ENCODE measurements at regions not wholly inside any gene's neighbourhood (a gene's known extent, or its start where the extent isn't known, plus 50 kb on each side); places are given as distances from the start of the nearest gene placed in this dataset.

DNA sequence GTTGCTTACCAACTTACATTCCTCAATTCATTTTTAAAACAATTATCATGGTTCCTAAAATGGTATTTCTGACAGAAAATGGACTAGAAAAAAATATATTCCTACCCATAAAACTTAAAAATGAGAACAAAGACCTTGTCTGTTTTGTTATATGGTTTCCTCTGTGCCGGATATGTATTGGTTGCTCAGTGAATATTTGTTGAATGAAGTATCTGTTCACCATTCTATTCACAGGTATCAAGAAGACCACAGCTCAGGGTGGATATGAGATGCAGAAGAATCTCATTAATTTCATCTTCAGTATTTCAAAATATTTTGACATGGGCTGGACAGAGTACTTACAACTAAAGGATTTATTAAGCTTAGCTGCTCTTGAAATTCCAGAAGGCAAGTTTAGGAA, 58.1 kb downstream of the TUSC7 start:
- Histone ChIP-seq H3K4me3 (ENCODE audit: low read depth in 1 of 5, low read length in 5 of 5) (no peak overlapping the region), H3K9ac (ENCODE audit: low read length in 5 of 5) (no peak overlapping the region), H3K27ac (ENCODE audit: low read depth, low read length) (no peak overlapping the region), H3K27me3 (ENCODE audit: control insufficient read depth in 5 of 5, insufficient read depth in 4 of 5, low read length in 5 of 5) (no peaks in the 10 kb centered on the region), H3K4me1 (ENCODE audit: control insufficient read depth in 5 of 5, insufficient read depth in 5 of 5, low read length in 5 of 5) (no peaks in the 10 kb centered on the region), H3K9me3 (ENCODE audit: control insufficient read depth in 5 of 5, low read length in 5 of 5) (no peaks in the 10 kb centered on the region), H3K36me3 (ENCODE audit: control insufficient read depth in 5 of 5, insufficient read depth in 5 of 5, low read length in 5 of 5) (no peaks in the 10 kb centered on the region)

DNA sequence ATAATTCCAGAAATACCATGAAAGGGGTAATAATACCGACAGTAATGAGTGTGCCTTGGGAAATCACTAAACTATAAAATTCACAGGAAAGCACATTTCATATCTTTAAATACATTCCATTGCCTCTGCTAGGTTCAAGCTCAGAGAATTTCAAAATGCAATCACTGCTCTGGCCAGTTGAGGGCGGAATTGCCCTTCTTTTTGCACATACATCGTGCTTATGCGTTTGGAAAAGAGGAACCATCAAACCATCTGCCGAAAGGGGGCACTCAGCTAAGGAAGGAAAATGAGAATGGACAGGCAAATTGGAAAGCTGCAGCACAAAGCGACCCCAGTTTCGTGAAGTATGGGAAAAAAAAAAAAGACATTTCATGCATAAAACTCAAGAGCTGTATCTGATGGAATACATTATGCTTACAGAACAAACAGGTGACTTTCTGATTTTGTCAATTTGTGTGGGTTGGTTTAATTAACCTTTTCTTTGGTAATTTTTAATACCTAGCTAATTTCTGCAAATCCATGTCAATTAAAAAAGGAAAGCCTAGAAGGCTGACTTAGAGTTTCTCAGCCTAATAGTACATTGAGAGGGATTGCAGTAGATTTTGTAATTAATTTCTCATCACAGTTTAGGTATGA, 61.4 kb downstream of the TUSC7 start:
- no peaks in the 10 kb centered on the region for H3K9me3 ChIP-seq (ENCODE audit: control insufficient read depth in 5 of 5, low read length in 5 of 5)
- no peaks in the 10 kb centered on the region for H3K27me3 ChIP-seq (ENCODE audit: control insufficient read depth in 5 of 5, insufficient read depth in 4 of 5, low read length in 5 of 5)
- H3K4me3 ChIP-seq (ENCODE audit: low read depth in 1 of 5, low read length in 5 of 5) = no peak overlapping the region
- H3K9ac ChIP-seq (ENCODE audit: low read length in 5 of 5) = no peak overlapping the region
- no peaks in the 10 kb centered on the region for H3K4me1 ChIP-seq (ENCODE audit: control insufficient read depth in 5 of 5, insufficient read depth in 5 of 5, low read length in 5 of 5)
- no peaks in the 10 kb centered on the region for H3K36me3 ChIP-seq (ENCODE audit: control insufficient read depth in 5 of 5, insufficient read depth in 5 of 5, low read length in 5 of 5)
- H3K27ac ChIP-seq (ENCODE audit: low read depth, low read length) = no peak overlapping the region

DNA sequence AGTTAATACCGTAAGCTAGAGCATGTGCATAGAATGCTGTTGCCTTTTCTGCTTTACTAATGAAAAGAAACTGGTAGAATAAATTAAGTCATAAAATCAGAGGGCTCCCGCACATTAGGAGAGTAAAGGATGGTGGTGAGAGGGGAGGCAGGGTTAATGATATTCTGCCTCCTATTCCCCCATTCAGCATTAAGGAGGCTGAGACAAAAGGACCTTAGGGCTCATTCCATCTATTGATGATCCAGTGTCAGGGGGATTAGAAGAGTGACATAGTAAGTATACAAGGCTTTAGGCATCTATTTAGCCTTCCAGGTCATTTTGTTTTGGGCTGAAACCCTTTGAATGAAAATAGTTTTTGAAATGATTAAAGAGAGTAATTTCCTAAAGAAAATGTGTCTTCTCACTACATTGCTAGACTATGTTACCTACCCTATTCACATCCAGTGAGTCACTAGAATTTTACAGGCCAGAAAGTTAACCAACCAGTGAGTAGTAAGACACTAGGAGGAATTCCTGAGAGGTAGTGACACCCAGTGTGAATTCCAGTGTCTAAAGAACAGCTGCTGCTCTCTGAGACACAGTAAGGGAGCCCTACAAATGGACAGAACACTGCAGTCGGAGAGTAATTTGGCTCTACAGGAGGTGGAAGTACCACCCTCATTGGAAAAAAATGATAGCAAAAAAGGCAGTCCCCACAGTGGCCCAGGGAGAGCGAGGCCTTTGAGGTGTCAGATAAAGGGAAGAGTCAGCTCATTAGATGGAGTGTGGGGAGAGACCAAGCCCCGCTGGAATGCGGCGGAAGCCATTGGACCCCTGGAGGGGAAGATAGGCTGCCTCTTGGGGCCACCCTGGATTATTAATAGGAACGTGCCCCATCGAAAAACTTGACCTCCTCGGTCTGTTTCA, 67.6 kb downstream of the TUSC7 start:
- Histone ChIP-seq H3K36me3 (ENCODE audit: control insufficient read depth in 5 of 5, insufficient read depth in 5 of 5, low read length in 5 of 5) (no peaks in the 10 kb centered on the region), H3K4me3 (ENCODE audit: low read depth in 1 of 5, low read length in 5 of 5) (no peak overlapping the region), H3K9me3 (ENCODE audit: control insufficient read depth in 5 of 5, low read length in 5 of 5) (no peaks in the 10 kb centered on the region), H3K27me3 (ENCODE audit: control insufficient read depth in 5 of 5, insufficient read depth in 4 of 5, low read length in 5 of 5) (no peaks in the 10 kb centered on the region), H3K9ac (ENCODE audit: low read length in 5 of 5) (no peak overlapping the region), H3K4me1 (ENCODE audit: control insufficient read depth in 5 of 5, insufficient read depth in 5 of 5, low read length in 5 of 5) (no peaks in the 10 kb centered on the region), H3K27ac (ENCODE audit: low read depth, low read length) (no peak overlapping the region)

DNA sequence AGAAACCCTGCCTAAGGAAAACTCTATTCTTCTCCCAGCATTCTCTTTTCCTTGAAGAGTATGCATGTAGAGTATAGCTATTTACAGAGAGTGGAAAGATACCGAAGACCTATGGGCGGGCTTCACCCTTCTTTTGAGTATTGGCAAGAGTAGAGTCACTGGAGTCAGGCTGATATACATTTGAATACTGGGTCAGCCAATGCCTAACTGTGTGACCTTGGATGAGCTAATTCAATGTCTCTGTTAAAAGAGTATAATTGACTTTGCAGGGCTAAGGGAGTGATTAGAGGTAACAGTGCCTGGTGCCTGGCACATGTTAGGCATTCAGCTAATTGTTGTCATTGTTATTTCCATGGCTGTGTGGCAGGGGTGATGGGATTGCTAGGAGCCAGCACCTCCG, 75.6 kb downstream of the TUSC7 start:
- Histone ChIP-seq H3K27me3 (ENCODE audit: control insufficient read depth in 5 of 5, insufficient read depth in 4 of 5, low read length in 5 of 5) (no peaks in the 10 kb centered on the region), H3K27ac (ENCODE audit: low read depth, low read length) (no peak overlapping the region), H3K36me3 (ENCODE audit: control insufficient read depth in 5 of 5, insufficient read depth in 5 of 5, low read length in 5 of 5) (no peaks in the 10 kb centered on the region), H3K9ac (ENCODE audit: low read length in 5 of 5) (no peak overlapping the region), H3K9me3 (ENCODE audit: control insufficient read depth in 5 of 5, low read length in 5 of 5) (no peaks in the 10 kb centered on the region), H3K4me1 (ENCODE audit: control insufficient read depth in 5 of 5, insufficient read depth in 5 of 5, low read length in 5 of 5) (no peaks in the 10 kb centered on the region), H3K4me3 (ENCODE audit: low read depth in 1 of 5, low read length in 5 of 5) (no peak overlapping the region)

DNA sequence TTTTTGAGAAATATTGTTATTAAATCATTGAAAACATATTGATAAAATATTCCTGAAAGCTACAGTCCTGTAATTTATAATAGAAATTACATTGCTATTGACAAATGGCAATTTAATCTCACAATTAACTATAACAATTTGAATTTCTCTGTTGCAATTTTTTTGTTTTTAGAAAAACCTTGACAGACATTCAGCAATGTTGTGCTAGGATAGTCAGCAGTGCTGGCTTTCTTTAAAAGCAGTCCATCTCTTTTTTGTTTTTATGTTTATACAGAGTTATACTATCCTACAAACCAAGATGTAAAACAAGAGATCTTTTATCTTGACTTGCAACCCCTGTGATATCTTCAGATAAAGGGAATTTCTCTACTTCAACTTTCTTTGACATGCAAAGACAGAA, 93.1 kb downstream of the TUSC7 start:
- H3K9ac ChIP-seq (ENCODE audit: low read length in 5 of 5) = no peak overlapping the region
- H3K4me3 ChIP-seq (ENCODE audit: low read depth in 1 of 5, low read length in 5 of 5) = no peak overlapping the region
- no peak overlapping the region for H3K27ac ChIP-seq (ENCODE audit: low read depth, low read length)
- H3K27me3 ChIP-seq (ENCODE audit: control insufficient read depth in 5 of 5, insufficient read depth in 4 of 5, low read length in 5 of 5) = no peaks in the 10 kb centered on the region
- no peaks in the 10 kb centered on the region for H3K4me1 ChIP-seq (ENCODE audit: control insufficient read depth in 5 of 5, insufficient read depth in 5 of 5, low read length in 5 of 5)
- H3K9me3 ChIP-seq (ENCODE audit: control insufficient read depth in 5 of 5, low read length in 5 of 5) = no peaks in the 10 kb centered on the region
- H3K36me3 ChIP-seq (ENCODE audit: control insufficient read depth in 5 of 5, insufficient read depth in 5 of 5, low read length in 5 of 5) = no peaks in the 10 kb centered on the region

DNA sequence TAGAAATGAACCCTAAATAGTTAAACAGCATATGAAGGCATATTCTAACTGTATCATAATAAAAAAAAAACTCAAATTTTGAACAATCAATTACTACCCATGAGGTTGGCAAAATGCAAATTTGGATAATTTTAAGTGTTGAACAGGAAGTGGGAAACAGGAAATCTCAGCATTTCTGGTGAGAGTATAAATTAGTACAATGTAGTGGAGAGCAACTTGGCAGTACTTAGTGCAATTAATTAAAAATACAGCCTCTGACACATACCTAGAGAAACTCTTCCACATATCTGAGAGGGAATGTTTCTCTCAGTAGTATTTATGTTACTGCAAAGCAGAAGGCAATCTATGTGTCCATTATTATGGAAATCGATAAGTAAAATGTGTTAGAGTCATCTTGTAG, 96.8 kb downstream of the TUSC7 start:
- H3K9me3 ChIP-seq (ENCODE audit: control insufficient read depth in 5 of 5, low read length in 5 of 5) = peaks cover 0 to 7% (median 0%) of the 10 kb centered on the region in 5 donors

DNA sequence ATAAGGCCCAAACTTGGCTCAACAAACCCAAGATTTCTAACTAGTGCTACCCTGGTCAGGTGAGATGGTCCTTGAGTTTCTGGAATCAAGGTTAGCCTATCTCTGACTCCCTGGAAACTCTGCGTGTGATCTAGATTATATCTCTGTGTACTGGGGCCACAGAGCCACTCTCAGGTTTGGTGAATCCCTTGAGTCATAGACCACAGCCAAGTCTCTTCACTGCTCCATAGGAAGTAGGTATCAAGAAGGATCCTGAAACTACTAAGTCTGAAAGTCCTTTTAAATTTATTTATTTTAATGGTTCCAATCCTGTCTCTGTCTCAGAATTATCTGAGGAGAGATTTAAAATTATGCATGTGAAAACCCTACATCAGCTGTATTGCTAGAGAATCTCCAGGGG, 99.1 kb downstream of the TUSC7 start:
- Histone ChIP-seq H3K27me3 (ENCODE audit: control insufficient read depth in 5 of 5, insufficient read depth in 4 of 5, low read length in 5 of 5) (no peaks in the 10 kb centered on the region), H3K36me3 (ENCODE audit: control insufficient read depth in 5 of 5, insufficient read depth in 5 of 5, low read length in 5 of 5) (no peaks in the 10 kb centered on the region), H3K4me3 (ENCODE audit: low read depth in 1 of 5, low read length in 5 of 5) (no peak overlapping the region), H3K27ac (ENCODE audit: low read depth, low read length) (no peak overlapping the region), H3K9me3 (ENCODE audit: control insufficient read depth in 5 of 5, low read length in 5 of 5) (peaks cover 0 to 7% (median 0%) of the 10 kb centered on the region in 5 donors), H3K4me1 (ENCODE audit: control insufficient read depth in 5 of 5, insufficient read depth in 5 of 5, low read length in 5 of 5) (no peaks in the 10 kb centered on the region), H3K9ac (ENCODE audit: low read length in 5 of 5) (no peak overlapping the region)

More for the DNA sequence above, 96.8 kb downstream of the TUSC7 start:
- Histone ChIP-seq H3K36me3 (ENCODE audit: control insufficient read depth in 5 of 5, insufficient read depth in 5 of 5, low read length in 5 of 5) (no peaks in the 10 kb centered on the region), H3K27ac (ENCODE audit: low read depth, low read length) (no peak overlapping the region), H3K4me3 (ENCODE audit: low read depth in 1 of 5, low read length in 5 of 5) (no peak overlapping the region), H3K4me1 (ENCODE audit: control insufficient read depth in 5 of 5, insufficient read depth in 5 of 5, low read length in 5 of 5) (no peaks in the 10 kb centered on the region), H3K9ac (ENCODE audit: low read length in 5 of 5) (no peak overlapping the region), H3K27me3 (ENCODE audit: control insufficient read depth in 5 of 5, insufficient read depth in 4 of 5, low read length in 5 of 5) (no peaks in the 10 kb centered on the region)

DNA sequence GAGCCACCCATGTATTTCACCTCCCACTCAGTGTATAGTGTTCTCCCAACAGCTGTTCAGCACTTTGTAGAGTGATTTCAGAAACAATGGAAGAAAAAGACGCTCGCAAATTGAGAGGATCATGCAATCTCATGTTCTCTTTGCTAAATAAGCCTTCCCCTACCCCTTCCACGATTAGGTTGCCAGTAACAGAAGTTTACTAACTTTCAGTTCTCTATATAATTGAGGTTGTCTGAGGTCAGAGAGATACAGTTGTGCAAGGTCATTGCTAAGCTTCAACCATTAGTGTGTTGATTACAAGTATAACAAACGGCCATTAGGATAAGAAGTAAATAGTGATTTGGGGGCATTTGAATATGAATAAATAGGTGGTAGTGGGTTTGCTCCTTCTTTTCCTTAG, 99.6 kb downstream of the TUSC7 start:
- H3K9me3 ChIP-seq (ENCODE audit: control insufficient read depth in 5 of 5, low read length in 5 of 5) = peaks cover 0 to 7% (median 0%) of the 10 kb centered on the region in 5 donors
- H3K27ac ChIP-seq (ENCODE audit: low read depth, low read length) = no peak overlapping the region
- no peak overlapping the region for H3K4me3 ChIP-seq (ENCODE audit: low read depth in 1 of 5, low read length in 5 of 5)
- no peaks in the 10 kb centered on the region for H3K4me1 ChIP-seq (ENCODE audit: control insufficient read depth in 5 of 5, insufficient read depth in 5 of 5, low read length in 5 of 5)
- no peaks in the 10 kb centered on the region for H3K36me3 ChIP-seq (ENCODE audit: control insufficient read depth in 5 of 5, insufficient read depth in 5 of 5, low read length in 5 of 5)
- H3K9ac ChIP-seq (ENCODE audit: low read length in 5 of 5) = no peak overlapping the region
- H3K27me3 ChIP-seq (ENCODE audit: control insufficient read depth in 5 of 5, insufficient read depth in 4 of 5, low read length in 5 of 5) = no peaks in the 10 kb centered on the region

DNA sequence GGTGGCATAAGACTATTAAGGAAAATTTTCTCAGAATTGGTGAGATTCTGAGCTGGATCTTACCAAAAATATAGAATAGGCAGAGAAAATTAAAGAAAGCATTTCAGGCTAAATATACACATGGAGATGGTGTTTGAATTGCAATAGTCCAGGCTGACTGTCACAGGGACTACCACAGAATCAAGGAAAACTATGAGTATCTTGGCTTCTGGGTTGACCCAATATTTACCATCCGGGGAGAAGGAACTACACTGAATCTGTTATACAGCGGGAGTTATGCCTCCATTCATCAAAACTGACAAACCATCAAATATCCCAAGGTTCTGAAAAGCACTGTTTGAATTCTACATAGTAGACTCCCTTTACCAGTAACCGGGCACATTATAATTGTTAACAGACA, 102.2 kb downstream of the TUSC7 start:
- Histone ChIP-seq H3K27me3 (ENCODE audit: control insufficient read depth in 5 of 5, insufficient read depth in 4 of 5, low read length in 5 of 5) (no peaks in the 10 kb centered on the region), H3K9ac (ENCODE audit: low read length in 5 of 5) (no peak overlapping the region), H3K36me3 (ENCODE audit: control insufficient read depth in 5 of 5, insufficient read depth in 5 of 5, low read length in 5 of 5) (no peaks in the 10 kb centered on the region), H3K4me1 (ENCODE audit: control insufficient read depth in 5 of 5, insufficient read depth in 5 of 5, low read length in 5 of 5) (no peaks in the 10 kb centered on the region), H3K9me3 (ENCODE audit: control insufficient read depth in 5 of 5, low read length in 5 of 5) (peaks cover 0 to 7% (median 0%) of the 10 kb centered on the region in 5 donors), H3K4me3 (ENCODE audit: low read depth in 1 of 5, low read length in 5 of 5) (no peak overlapping the region), H3K27ac (ENCODE audit: low read depth, low read length) (no peak overlapping the region)

DNA sequence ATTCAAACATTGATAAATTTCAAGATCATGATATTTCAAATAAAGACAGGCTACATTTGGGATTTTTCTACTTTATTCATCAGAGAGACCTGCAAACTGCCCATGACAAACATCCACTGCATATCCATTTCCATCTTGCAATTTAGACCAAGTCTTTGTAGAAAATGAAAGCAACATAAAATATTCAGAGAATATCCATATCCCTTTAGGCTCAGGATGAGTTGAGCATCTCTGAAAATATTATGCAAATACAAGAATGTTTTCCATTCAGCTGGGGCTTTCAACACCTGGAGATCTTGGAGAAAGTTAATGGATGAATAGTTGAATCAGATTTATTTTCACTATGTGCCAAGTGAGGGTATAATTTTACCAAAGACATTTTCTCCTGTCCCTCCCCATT, 103.4 kb downstream of the TUSC7 start:
- Histone ChIP-seq H3K4me1 (ENCODE audit: control insufficient read depth in 5 of 5, insufficient read depth in 5 of 5, low read length in 5 of 5) (no peaks in the 10 kb centered on the region), H3K9ac (ENCODE audit: low read length in 5 of 5) (no peak overlapping the region), H3K27me3 (ENCODE audit: control insufficient read depth in 5 of 5, insufficient read depth in 4 of 5, low read length in 5 of 5) (no peaks in the 10 kb centered on the region), H3K4me3 (ENCODE audit: low read depth in 1 of 5, low read length in 5 of 5) (no peak overlapping the region), H3K9me3 (ENCODE audit: control insufficient read depth in 5 of 5, low read length in 5 of 5) (peaks cover 0 to 7% (median 0%) of the 10 kb centered on the region in 5 donors), H3K27ac (ENCODE audit: low read depth, low read length) (no peak overlapping the region), H3K36me3 (ENCODE audit: control insufficient read depth in 5 of 5, insufficient read depth in 5 of 5, low read length in 5 of 5) (no peaks in the 10 kb centered on the region)

All from subcutaneous abdominal adipose tissue (tissue), 5 donors.